Adrenal gland (tissue), 9 donors: ENCODE measurements at regions not wholly inside any gene's neighbourhood (a gene's known extent, or its start where the extent isn't known, plus 50 kb on each side); places are given as distances from the start of the nearest gene placed in this dataset.

ENCODE experiments used
- DNase-seq, 7 donors: peaks; one replicate each; pipeline ENCODE4 v3.0.0-alpha.2; 2019 to 2020
- H3K27ac ChIP-seq, 5 donors: fragments of 200-600 bp; sonication (generic) in 4 of 5; 1 replicate in 3 of 5; 2 replicates in 2 of 5; pipeline versions ENCODE4 v1.5.1 to v1.8.0; 2016 to 2020; ENCODE audit warnings: mild to moderate bottlenecking in 1 of 5
- H3K27me3 ChIP-seq: fragments of 200-600 bp; 2 replicates; pipeline ENCODE4 v1.8.0; 2021
- H3K36me3 ChIP-seq, 2 donors: fragments of 200-600 bp; replicated peaks in 1 of 2; 1 replicate in 1 of 2; 2 replicates in 1 of 2; pipeline versions ENCODE4 v1.5.1 to v1.8.0; 2018 to 2022
- H3K4me1 ChIP-seq, 2 donors: fragments of 200-600 bp; replicated peaks in 1 of 2; 1 replicate in 1 of 2; 2 replicates in 1 of 2; pipeline versions ENCODE4 v1.5.1 to v1.8.0; 2018 to 2021
- H3K4me3 ChIP-seq, 4 donors: fragments of 200-600 bp; sonication (generic) in 3 of 4; one replicate each; pipeline ENCODE4 v1.5.1; 2016 to 2018
- H3K9me3 ChIP-seq, 3 donors: fragments of 200-600 bp; sonication (generic) in 1 of 3; replicated peaks in 1 of 3; 1 replicate in 2 of 3; 2 replicates in 1 of 3; pipeline versions ENCODE4 v1.5.1 to v1.8.0; 2016 to 2021
- POLR2A ChIP-seq, 2 donors: fragments of 450-650 bp; IDR thresholded peaks; one replicate each; pipeline ENCODE4 v1.6.1; 2017; ENCODE audit warnings: antibody characterized with exemption in 2 of 2, mild to moderate bottlenecking in 2 of 2, moderate library complexity in 1 of 2
- WGBS, 4 donors: extraction: QIAGEN DNeasy Blood & Tissue Kit in 2 of 4; methylation state at CpG; one replicate each; pipeline versions ENCODE4 v1.1.5 to v1.1.7; 2013 to 2017; 5-methylcytosine and 5-hydroxymethylcytosine counted together
- intact Hi-C, 2 donors: fragments of 100-400 bp; cut with DNase I; formaldehyde crosslinking; loops; one replicate each; pipeline versions ENCODE4 v1.14.1 to v1.15.0; 2022 to 2023
- TF ChIP-seq, protein P1 (sequence below), 6 experiments: fragments of 450-650 bp in 4 of 6; fragments of 200-600 bp in 2 of 6; sonication (generic) in 1 of 6; IDR thresholded peaks; 1 replicate in 5 of 6; 2 replicates in 1 of 6; pipeline versions ENCODE4 v1.5.1 to v1.8.0; 2016 to 2021; ENCODE audit warnings: antibody characterized with exemption in 6 of 6, mild to moderate bottlenecking in 2 of 6, moderate library complexity in 1 of 6
- donor health status: healthy with polysubstance abuse.
- donor health status: Bipolar disorder and iron deficiency.
- donor health status: DM: yes; HTN: yes; CAD: no.
- donor health status: DM: no; HTN: no; CAD: no.
- donor health status: DM: no; HTN: no; CAD: no.

DNA sequence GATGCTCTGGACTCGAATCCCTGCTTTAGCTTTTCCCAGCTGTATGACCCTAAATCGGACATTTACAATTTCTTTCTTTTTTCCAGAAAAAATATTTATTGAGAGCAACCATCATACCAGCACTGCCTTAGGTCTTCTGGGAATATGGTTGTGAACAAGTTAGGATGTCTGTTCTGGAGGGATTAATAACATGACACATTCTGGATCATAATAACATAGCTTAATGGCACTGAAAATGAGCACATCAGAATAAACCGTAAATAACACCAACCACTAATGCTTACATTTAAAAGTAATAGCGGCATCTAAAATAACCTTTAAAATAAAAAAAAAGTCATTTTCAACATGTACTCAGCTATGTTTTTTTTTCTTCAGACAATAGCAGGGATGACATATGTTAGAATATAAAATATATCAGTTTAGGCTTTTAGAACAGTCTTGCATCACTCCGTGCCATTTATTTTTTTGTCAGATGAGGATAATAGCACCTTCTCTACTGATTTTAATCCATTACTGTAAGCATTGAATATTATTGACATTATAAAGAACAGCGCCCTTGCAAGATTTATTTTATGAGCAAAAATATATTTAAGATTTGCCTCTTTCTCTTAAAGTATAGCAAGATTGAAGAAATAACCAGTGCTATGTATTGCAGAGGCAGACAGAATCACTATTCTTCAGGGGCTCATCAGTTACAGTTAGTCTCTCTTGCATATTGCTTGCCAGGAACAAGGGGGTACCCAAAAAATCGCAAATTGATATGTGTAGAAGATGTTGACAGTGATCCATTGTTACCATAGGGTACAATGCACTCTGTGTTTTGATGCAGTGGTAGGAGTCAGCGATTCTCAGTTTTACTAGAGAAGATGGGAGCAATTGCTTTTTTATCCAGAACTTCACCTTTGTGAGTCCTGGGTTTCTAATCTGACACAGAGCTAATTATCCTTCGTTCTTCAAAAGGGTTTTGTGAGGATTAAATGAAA lies 168.4 kb upstream of the NR3C1 start:
- H3K4me3 ChIP-seq = no peak overlapping the region
- H3K4me1 ChIP-seq = no peaks in the 10 kb centered on the region
- TF ChIP-seq POLR2A (IDR thresholded peaks at IDR 0.05) = no peak
- TF ChIP-seq, protein P1, sequence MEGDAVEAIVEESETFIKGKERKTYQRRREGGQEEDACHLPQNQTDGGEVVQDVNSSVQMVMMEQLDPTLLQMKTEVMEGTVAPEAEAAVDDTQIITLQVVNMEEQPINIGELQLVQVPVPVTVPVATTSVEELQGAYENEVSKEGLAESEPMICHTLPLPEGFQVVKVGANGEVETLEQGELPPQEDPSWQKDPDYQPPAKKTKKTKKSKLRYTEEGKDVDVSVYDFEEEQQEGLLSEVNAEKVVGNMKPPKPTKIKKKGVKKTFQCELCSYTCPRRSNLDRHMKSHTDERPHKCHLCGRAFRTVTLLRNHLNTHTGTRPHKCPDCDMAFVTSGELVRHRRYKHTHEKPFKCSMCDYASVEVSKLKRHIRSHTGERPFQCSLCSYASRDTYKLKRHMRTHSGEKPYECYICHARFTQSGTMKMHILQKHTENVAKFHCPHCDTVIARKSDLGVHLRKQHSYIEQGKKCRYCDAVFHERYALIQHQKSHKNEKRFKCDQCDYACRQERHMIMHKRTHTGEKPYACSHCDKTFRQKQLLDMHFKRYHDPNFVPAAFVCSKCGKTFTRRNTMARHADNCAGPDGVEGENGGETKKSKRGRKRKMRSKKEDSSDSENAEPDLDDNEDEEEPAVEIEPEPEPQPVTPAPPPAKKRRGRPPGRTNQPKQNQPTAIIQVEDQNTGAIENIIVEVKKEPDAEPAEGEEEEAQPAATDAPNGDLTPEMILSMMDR (IDR thresholded peaks at IDR 0.05) = no peak
- no peaks in the 10 kb centered on the region for H3K27me3 ChIP-seq
- H3K27ac ChIP-seq = no peak overlapping the region
- no peaks in the 10 kb centered on the region for H3K9me3 ChIP-seq
- intact Hi-C loops = no loop called here
- no peak for DNase-seq
- WGBS, 4 donors = 83 to 86% (median 84%) methylated on average over 9 of the region's 9 CpGs
- H3K36me3 ChIP-seq = no peaks in the 10 kb centered on the region

DNA sequence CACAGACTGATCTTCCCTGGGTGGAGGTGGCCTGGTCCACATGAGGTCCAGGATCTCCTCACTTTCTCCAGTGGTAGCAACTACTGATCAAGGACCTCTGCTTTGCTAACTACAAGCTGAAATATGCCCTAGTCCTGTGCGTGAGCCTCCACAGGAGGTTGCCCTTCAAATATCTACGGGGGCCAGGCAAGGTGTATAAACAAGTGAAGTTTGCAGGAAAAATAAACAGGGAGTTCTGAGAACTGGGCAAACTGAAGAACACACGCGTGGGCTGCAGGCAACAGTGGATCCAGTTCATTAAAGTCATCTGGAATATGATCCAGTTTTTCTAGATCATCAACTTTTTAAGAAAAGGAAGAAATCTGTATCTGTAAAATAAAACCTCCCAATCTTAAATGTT lies 167.5 kb upstream of the NR3C1 start:
- no peak for DNase-seq
- TF ChIP-seq, protein P1 (IDR thresholded peaks at IDR 0.05) = no peak
- TF ChIP-seq POLR2A (IDR thresholded peaks at IDR 0.05) = no peak
- no peaks in the 10 kb centered on the region for H3K4me1 ChIP-seq
- H3K9me3 ChIP-seq = no peaks in the 10 kb centered on the region
- H3K4me3 ChIP-seq = no peak overlapping the region
- intact Hi-C loops = no loop called here
- H3K36me3 ChIP-seq = no peaks in the 10 kb centered on the region
- no peak overlapping the region for H3K27ac ChIP-seq
- H3K27me3 ChIP-seq = no peaks in the 10 kb centered on the region
- 80 to 92% (median 87%) methylated on average over 4 of the region's 4 CpGs for WGBS, 4 donors

DNA sequence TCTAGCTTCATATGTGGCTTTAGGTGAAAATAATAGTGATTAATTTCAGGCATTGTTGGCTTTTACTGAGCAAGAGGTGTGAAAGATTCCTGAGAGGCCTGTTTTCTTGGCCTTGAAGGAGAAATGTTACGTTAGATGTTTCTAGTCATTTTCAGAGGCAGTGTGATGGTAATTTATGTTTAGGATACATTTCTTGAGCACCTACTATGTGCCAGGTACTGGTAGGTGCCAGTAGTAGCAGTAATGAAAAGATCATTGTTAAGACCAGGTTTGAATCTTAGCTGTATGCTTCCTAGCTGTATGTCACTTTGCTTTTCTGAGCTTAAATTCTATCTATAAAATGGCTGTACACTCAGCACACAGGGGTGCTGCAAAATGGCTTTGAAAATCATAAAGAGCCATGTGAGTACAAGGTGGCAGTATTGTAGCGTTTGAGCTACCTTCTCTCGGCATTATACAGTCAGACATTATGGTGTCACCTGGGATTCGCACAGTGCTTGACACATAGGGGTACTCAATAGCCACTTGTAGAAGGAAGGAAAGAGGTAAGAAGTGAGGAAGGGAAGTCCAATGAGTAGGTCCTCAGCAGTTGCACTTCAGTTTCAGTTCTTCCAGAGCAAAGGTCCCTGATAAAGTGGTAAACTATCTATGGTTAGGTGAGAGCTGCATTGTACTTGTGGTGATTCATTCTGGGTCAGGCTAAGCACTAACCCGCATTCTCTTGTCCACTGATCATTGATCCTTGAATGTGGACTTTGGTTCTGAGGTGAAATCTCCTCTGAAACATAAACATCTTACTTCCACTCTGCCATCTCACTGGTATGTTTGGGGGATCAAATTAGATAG lies 166.5 kb upstream of the NR3C1 start:
- Histone ChIP-seq H3K27ac (no peak overlapping the region), H3K4me3 (no peak overlapping the region), H3K36me3 (no peaks in the 10 kb centered on the region), H3K27me3 (no peaks in the 10 kb centered on the region), H3K4me1 (no peaks in the 10 kb centered on the region), H3K9me3 (no peaks in the 10 kb centered on the region)
- no peak for TF ChIP-seq POLR2A (IDR thresholded peaks at IDR 0.05)
- TF ChIP-seq, protein P1 (IDR thresholded peaks at IDR 0.05) = no peak
- DNase-seq = no peak
- intact Hi-C loops = no loop called here
- WGBS, 4 donors = 88 to 92% (median 90%) methylated on average over 5 of the region's 5 CpGs

DNA sequence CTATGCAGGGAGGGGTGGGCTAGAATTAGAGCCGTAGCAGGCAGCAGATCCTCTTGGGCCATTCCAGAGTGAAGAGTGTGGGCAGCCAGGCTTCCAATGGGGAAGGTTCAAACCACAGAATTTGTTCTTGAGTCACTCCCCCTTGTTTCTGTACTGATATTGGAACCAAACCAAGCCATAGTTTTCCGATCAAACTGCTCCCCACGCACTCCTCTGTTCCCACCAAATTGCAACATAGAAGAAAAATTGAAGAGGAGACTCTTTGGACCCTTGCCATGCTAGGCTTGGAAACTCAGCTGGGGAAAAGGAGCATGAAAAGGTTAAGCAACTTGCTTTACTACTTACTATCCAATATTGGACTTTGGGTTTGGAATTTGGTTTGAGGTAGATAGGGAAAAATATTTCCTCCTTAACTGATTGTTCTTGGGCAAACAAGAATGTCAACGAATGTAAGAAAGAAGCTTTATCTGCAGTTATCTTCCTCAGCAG lies 165.8 kb upstream of the NR3C1 start:
- H3K36me3 ChIP-seq = no peaks in the 10 kb centered on the region
- no peak overlapping the region for H3K27ac ChIP-seq
- WGBS, 4 donors = 73 to 83% (median 79%) methylated on average over 4 of the region's 4 CpGs
- H3K27me3 ChIP-seq = no peaks in the 10 kb centered on the region
- TF ChIP-seq POLR2A (IDR thresholded peaks at IDR 0.05) = no peak
- TF ChIP-seq, protein P1 (IDR thresholded peaks at IDR 0.05) = no peak
- no peaks in the 10 kb centered on the region for H3K9me3 ChIP-seq
- intact Hi-C loops = no loop called here
- DNase-seq = no peak
- H3K4me1 ChIP-seq = no peaks in the 10 kb centered on the region
- no peak overlapping the region for H3K4me3 ChIP-seq
